SK-N-SH treated with all-trans-retinoic acid at 6 μM for 48 hours (cell line): ENCODE measurements at regions not wholly inside any gene's neighbourhood (a gene's known extent, or its start where the extent isn't known, plus 50 kb on each side); places are given as distances from the start of the nearest gene placed in this dataset.

ENCODE experiments used
- ARNTL ChIP-seq: fragments of 450-650 bp; formaldehyde crosslinking; IDR thresholded peaks from 2 replicates; pipeline ENCODE4 v1.5.0; 2020; ENCODE audit warnings: low read depth, mild to moderate bottlenecking, moderate library complexity, borderline replicate concordance
- BACH2 ChIP-seq: fragments of 250-450 bp; sonication (Bioruptor Pico); IDR thresholded peaks from 2 replicates; pipeline ENCODE4 v1.9.0; 2021; ENCODE audit warnings: mild to moderate bottlenecking, borderline replicate concordance
- CREB5 ChIP-seq: fragments of 250-450 bp; sonication (Bioruptor Pico); IDR thresholded peaks from 2 replicates; pipeline ENCODE4 v1.5.1; 2020; ENCODE audit warnings: low read depth, mild to moderate bottlenecking, moderate library complexity
- CSDC2 ChIP-seq: fragments of 250-450 bp; sonication (Bioruptor Pico); IDR thresholded peaks from 2 replicates; pipeline ENCODE4 v1.5.0; 2020; ENCODE audit warnings: mild to moderate bottlenecking, moderate library complexity
- CSRNP3 ChIP-seq: fragments of 250-450 bp; sonication (Bioruptor Pico); IDR thresholded peaks from 2 replicates; pipeline ENCODE4 v1.5.1; 2021; ENCODE audit warnings: mild to moderate bottlenecking, moderate library complexity
- PATZ1 ChIP-seq: fragments of 250-450 bp; sonication (Bioruptor Pico); IDR thresholded peaks from 2 replicates; pipeline ENCODE4 v1.8.0; 2020; ENCODE audit warnings: mild to moderate bottlenecking, moderate library complexity, borderline replicate concordance
- PPARA ChIP-seq: fragments of 250-450 bp; sonication (Bioruptor Pico); IDR thresholded peaks from 2 replicates; pipeline ENCODE4 v1.5.0; 2020; ENCODE audit warnings: mild to moderate bottlenecking, borderline replicate concordance
- TCF4 ChIP-seq: fragments of 250-450 bp; sonication (Bioruptor Pico); IDR thresholded peaks from 2 replicates; pipeline ENCODE4 v1.8.0; 2021; ENCODE audit warnings: mild to moderate bottlenecking, moderate library complexity, borderline replicate concordance
- ZC3H10 ChIP-seq: fragments of 250-450 bp; sonication (Bioruptor Pico); IDR thresholded peaks from 2 replicates; pipeline ENCODE4 v1.5.1; 2021; ENCODE audit warnings: mild to moderate bottlenecking, moderate library complexity
- ZFP3 ChIP-seq: fragments of 250-450 bp; sonication (Bioruptor Pico); IDR thresholded peaks from 2 replicates; pipeline ENCODE4 v1.5.0; 2020; ENCODE audit warnings: mild to moderate bottlenecking, moderate library complexity
- ZFP30 ChIP-seq: fragments of 450-650 bp; formaldehyde crosslinking; IDR thresholded peaks from 2 replicates; pipeline ENCODE4 v1.5.0; 2022; ENCODE audit warnings: mild to moderate bottlenecking, moderate library complexity
- ZNF70 ChIP-seq: fragments of 450-650 bp; formaldehyde crosslinking; IDR thresholded peaks from 2 replicates; pipeline ENCODE4 v1.5.0; 2020; ENCODE audit warnings: mild to moderate bottlenecking, moderate library complexity

GRCh38 chr21:25350056-25350455 is 257.2 kb downstream of the MRPL39 start:
- no peak for TF ChIP-seq ZC3H10 (CRISPR knock-in tag)
- TF ChIP-seq ZNF70 = no peak
- no peak for TF ChIP-seq PATZ1 (CRISPR knock-in tag)
- no peak for TF ChIP-seq TCF4 (CRISPR knock-in tag)
- TF ChIP-seq ZFP3 (CRISPR knock-in tag) = no peak
- no peak for TF ChIP-seq CREB5 (CRISPR knock-in tag)
- TF ChIP-seq CSDC2 (CRISPR knock-in tag) = no peak
- no peak for TF ChIP-seq BACH2 (CRISPR knock-in tag)
- no peak for TF ChIP-seq ARNTL (CRISPR knock-in tag)
- TF ChIP-seq PPARA (CRISPR knock-in tag) = no peak
- no peak for TF ChIP-seq ZFP30 (CRISPR knock-in tag)
- TF ChIP-seq CSRNP3 (CRISPR knock-in tag) = no peak
